MM.1S (cell line): ENCODE measurements at regions not wholly inside any gene's neighbourhood (a gene's known extent, or its start where the extent isn't known, plus 50 kb on each side); places are given as distances from the start of the nearest gene placed in this dataset.

ENCODE experiments used
- DNase-seq: peaks from one replicate; pipeline ENCODE4 v3.0.0-alpha.2; 2015
- H2AFZ ChIP-seq: fragments of 300-600 bp; sonication (generic); 2 replicates; pipeline ENCODE4 v1.6.0; 2016; ENCODE audit warnings: antibody characterized with exemption, low read length
- H3F3A ChIP-seq: fragments of 300-600 bp; sonication (generic); 2 replicates; pipeline ENCODE4 v1.6.1; 2016; ENCODE audit warnings: mild to moderate bottlenecking, antibody characterized with exemption, low read length, moderate library complexity, mixed read lengths; ENCODE audit not compliant: insufficient read depth
- H3K27ac ChIP-seq: fragments of 300-600 bp; sonication (generic); 2 replicates; pipeline ENCODE4 v1.5.1; 2016; ENCODE audit warnings: mild to moderate bottlenecking, low read length
- H3K27me3 ChIP-seq: fragments of 300-600 bp; sonication (generic); replicated peaks from 2 replicates; pipeline ENCODE4 v1.6.0; 2016; ENCODE audit warnings: low read length; ENCODE audit not compliant: insufficient read depth
- H3K36me3 ChIP-seq: fragments of 300-600 bp; sonication (generic); replicated peaks from 2 replicates; pipeline ENCODE4 v1.6.1; 2016; ENCODE audit warnings: mild to moderate bottlenecking, low read length, mixed read lengths; ENCODE audit not compliant: insufficient read depth
- H3K4me1 ChIP-seq: fragments of 300-600 bp; sonication (generic); 2 replicates; pipeline ENCODE4 v1.6.1; 2016; ENCODE audit warnings: low read length, mixed read lengths
- H3K4me2 ChIP-seq: fragments of 300-600 bp; sonication (generic); 2 replicates; pipeline ENCODE4 v1.6.0; 2016; ENCODE audit warnings: low read depth, low read length
- H3K4me3 ChIP-seq: fragments of 300-600 bp; sonication (generic); 2 replicates; pipeline ENCODE4 v1.5.1; 2016; ENCODE audit warnings: low read length, mixed read lengths
- H3K79me2 ChIP-seq: fragments of 300-600 bp; sonication (generic); 2 replicates; pipeline ENCODE4 v1.6.1; 2016; ENCODE audit warnings: mixed run types, low read length, mixed read lengths
- H3K9ac ChIP-seq: fragments of 300-600 bp; sonication (generic); 2 replicates; pipeline ENCODE4 v1.6.1; 2016; ENCODE audit warnings: low read length, mixed read lengths
- H3K9me2 ChIP-seq: fragments of 300-600 bp; sonication (generic); replicated peaks from 2 replicates; pipeline ENCODE4 v1.6.1; 2016; ENCODE audit warnings: mild to moderate bottlenecking, low read length, mixed read lengths; ENCODE audit not compliant: insufficient read depth
- H3K9me3 ChIP-seq: fragments of 300-600 bp; sonication (generic); replicated peaks from 2 replicates; pipeline ENCODE4 v1.6.1; 2016; ENCODE audit warnings: mild to moderate bottlenecking, low read length, mixed read lengths; ENCODE audit not compliant: insufficient read depth
- H4K20me1 ChIP-seq: fragments of 300-600 bp; sonication (generic); 2 replicates; pipeline ENCODE4 v1.6.1; 2016; ENCODE audit warnings: mild to moderate bottlenecking, low read length, moderate library complexity, mixed read lengths; ENCODE audit not compliant: insufficient read depth
- EZH2 ChIP-seq: fragments of 300-600 bp; sonication (generic); optimal IDR thresholded peaks from 2 replicates; pipeline ENCODE3; 2017; ENCODE audit warnings: low read depth, mild to moderate bottlenecking, antibody characterized with exemption, low read length, mixed read lengths
- EZH2phosphoT487 ChIP-seq: fragments of 300-600 bp; sonication (generic); IDR thresholded peaks from 2 replicates; pipeline ENCODE4 v1.6.1; 2018; ENCODE audit warnings: antibody characterized with exemption, low read length
- TF ChIP-seq, protein P1 (sequence below): fragments of 300-600 bp; sonication (generic); IDR thresholded peaks from 2 replicates; pipeline ENCODE4 v1.5.1; 2016; ENCODE audit warnings: antibody characterized with exemption, low read length, mixed read lengths

DNA sequence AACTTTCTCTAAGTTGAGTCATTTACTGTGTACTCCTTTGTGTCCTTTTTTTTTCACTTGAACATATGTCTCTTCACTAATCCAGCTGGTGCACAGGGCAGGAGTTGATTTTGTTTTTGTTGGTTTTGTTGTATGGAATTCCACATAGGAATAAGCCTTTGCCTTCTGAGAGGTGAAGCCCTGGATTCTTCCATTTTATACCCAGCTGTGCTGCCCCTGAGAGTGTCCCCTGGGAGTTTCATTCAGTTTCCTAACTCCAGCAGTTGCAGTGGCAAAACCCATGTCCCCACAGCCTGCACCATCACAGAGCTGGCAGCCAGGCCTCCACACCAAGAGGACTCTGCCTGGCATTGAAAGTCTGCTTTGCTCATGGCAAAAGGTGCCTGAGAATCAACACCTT is 107.3 kb upstream of the SYNDIG1 start:
- no peak overlapping the region for H3K4me2 ChIP-seq
- no peaks in the 10 kb centered on the region for H3K79me2 ChIP-seq
- no peaks in the 10 kb centered on the region for H3F3A ChIP-seq
- no peaks in the 10 kb centered on the region for H3K4me1 ChIP-seq
- H3K9me2 ChIP-seq = no peaks in the 10 kb centered on the region
- no peaks in the 10 kb centered on the region for H4K20me1 ChIP-seq
- H3K27ac ChIP-seq = no peak overlapping the region
- no peak overlapping the region for H2AFZ ChIP-seq
- H3K36me3 ChIP-seq = no peaks in the 10 kb centered on the region
- H3K9me3 ChIP-seq = no peaks in the 10 kb centered on the region
- H3K9ac ChIP-seq = no peak overlapping the region
- no peak overlapping the region for H3K4me3 ChIP-seq
- no peak for DNase-seq
- H3K27me3 ChIP-seq = no peaks in the 10 kb centered on the region
- TF ChIP-seq EZH2phosphoT487 = no peak
- no peak for TF ChIP-seq EZH2
- TF ChIP-seq, protein P1, sequence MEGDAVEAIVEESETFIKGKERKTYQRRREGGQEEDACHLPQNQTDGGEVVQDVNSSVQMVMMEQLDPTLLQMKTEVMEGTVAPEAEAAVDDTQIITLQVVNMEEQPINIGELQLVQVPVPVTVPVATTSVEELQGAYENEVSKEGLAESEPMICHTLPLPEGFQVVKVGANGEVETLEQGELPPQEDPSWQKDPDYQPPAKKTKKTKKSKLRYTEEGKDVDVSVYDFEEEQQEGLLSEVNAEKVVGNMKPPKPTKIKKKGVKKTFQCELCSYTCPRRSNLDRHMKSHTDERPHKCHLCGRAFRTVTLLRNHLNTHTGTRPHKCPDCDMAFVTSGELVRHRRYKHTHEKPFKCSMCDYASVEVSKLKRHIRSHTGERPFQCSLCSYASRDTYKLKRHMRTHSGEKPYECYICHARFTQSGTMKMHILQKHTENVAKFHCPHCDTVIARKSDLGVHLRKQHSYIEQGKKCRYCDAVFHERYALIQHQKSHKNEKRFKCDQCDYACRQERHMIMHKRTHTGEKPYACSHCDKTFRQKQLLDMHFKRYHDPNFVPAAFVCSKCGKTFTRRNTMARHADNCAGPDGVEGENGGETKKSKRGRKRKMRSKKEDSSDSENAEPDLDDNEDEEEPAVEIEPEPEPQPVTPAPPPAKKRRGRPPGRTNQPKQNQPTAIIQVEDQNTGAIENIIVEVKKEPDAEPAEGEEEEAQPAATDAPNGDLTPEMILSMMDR = no peak

DNA sequence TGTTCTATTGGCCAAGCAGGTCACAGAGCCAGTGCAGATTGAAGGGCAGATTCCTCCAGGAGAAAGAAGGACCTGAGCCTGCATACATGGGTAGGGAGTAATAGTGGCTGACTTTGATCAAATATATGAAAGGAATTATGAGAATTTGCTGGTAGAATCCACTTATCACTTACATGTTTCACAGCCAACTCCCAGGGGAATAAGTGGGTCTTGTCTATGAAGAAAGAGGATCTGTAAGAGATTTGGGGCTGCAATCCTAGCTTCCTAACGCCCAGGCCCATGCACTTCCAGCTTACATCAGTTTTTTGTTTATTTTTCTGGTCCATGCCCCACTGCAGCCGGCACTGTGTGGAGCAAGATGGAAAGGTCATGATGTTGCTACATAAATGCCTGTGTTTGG is 107.9 kb upstream of the SYNDIG1 start:
- Histone ChIP-seq H4K20me1 (no peaks in the 10 kb centered on the region), H3K4me2 (no peak overlapping the region), H3K4me1 (no peaks in the 10 kb centered on the region), H3K79me2 (no peaks in the 10 kb centered on the region), H3K9ac (no peak overlapping the region), H3K9me2 (no peaks in the 10 kb centered on the region), H3K36me3 (no peaks in the 10 kb centered on the region), H3F3A (no peaks in the 10 kb centered on the region), H3K27me3 (no peaks in the 10 kb centered on the region), H3K9me3 (no peaks in the 10 kb centered on the region), H3K27ac (no peak overlapping the region), H3K4me3 (no peak overlapping the region), H2AFZ (no peak overlapping the region)
- TF ChIP-seq, protein P1 = no peak
- no peak for TF ChIP-seq EZH2phosphoT487
- no peak for TF ChIP-seq EZH2
- no peak for DNase-seq

DNA sequence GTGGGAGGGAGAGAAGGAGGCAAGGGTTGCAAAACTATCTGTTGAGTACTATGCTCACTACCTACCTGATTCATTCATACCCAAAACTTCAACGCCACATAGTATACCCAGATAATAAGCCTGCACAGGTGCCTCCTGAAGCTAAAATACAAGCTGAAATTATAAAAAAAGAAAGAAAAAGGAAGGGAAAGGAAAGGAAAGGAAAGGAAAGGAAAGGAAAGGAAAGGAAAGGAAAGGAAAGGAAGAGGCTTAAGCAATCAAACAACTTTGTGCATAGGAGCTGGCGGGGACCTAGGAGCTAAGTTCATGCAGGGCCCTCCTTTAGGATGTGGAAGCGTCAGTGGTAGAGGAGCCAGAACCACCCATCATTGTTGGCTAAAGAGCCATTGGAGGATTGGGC is 108.9 kb upstream of the SYNDIG1 start:
- no peak overlapping the region for H2AFZ ChIP-seq
- no peaks in the 10 kb centered on the region for H3K36me3 ChIP-seq
- no peaks in the 10 kb centered on the region for H3K4me1 ChIP-seq
- TF ChIP-seq EZH2phosphoT487 = no peak
- no peaks in the 10 kb centered on the region for H3K9me2 ChIP-seq
- H3F3A ChIP-seq = no peaks in the 10 kb centered on the region
- H4K20me1 ChIP-seq = no peaks in the 10 kb centered on the region
- H3K4me2 ChIP-seq = no peak overlapping the region
- H3K27ac ChIP-seq = no peak overlapping the region
- H3K9me3 ChIP-seq = no peaks in the 10 kb centered on the region
- no peak overlapping the region for H3K9ac ChIP-seq
- H3K4me3 ChIP-seq = no peak overlapping the region
- H3K27me3 ChIP-seq = no peaks in the 10 kb centered on the region
- DNase-seq = no peak
- H3K79me2 ChIP-seq = no peaks in the 10 kb centered on the region

DNA sequence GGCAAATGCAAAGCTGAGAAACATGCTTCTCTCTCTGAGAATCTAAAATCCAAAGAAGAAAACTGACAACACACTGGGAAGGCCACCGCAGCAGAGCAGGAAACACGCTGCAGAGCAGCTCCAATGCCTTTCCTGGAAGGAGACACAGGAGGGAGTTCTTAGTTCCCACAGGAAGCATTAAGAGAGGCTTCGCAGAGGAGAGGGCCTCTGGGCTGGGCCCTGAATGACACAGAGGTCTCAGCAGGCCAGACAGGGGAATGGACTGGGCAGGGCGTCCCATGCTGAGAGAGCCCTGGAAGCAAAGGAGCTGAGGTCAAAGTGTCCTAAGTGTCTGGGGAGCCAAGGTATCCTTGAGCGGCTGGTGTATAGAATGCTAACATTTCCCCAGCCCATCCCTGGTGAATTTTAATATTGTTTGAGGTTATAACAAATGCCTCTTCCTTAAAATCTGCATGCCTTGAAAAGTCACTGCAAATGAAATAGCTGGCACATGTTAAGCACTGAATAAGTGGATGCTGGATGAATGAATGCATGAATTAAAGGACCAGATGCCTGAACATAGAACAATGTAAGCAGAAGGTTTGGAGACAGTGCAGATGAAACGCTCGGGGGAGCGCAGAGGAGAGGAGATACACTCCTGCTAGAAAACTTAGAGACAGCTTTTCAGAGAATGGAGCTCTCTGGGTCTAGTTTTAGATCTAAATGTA is 110.0 kb upstream of the SYNDIG1 start:
- H3K4me1 ChIP-seq = no peaks in the 10 kb centered on the region
- H3F3A ChIP-seq = no peaks in the 10 kb centered on the region
- no peak overlapping the region for H3K4me2 ChIP-seq
- H3K4me3 ChIP-seq = no peak overlapping the region
- no peaks in the 10 kb centered on the region for H3K79me2 ChIP-seq
- no peaks in the 10 kb centered on the region for H3K9me2 ChIP-seq
- TF ChIP-seq, protein P1 = no peak
- no peak for TF ChIP-seq EZH2phosphoT487
- no peak for TF ChIP-seq EZH2
- H3K9me3 ChIP-seq = no peaks in the 10 kb centered on the region
- H3K36me3 ChIP-seq = no peaks in the 10 kb centered on the region
- no peaks in the 10 kb centered on the region for H3K27me3 ChIP-seq
- H2AFZ ChIP-seq = no peak overlapping the region
- no peak overlapping the region for H3K27ac ChIP-seq
- no peaks in the 10 kb centered on the region for H4K20me1 ChIP-seq
- H3K9ac ChIP-seq = no peak overlapping the region
- DNase-seq = no peak
